Thoracic aorta (tissue), 2 donors: ENCODE measurements at regions not wholly inside any gene's neighbourhood (a gene's known extent, or its start where the extent isn't known, plus 50 kb on each side); places are given as distances from the start of the nearest gene placed in this dataset.
"Not testable (repeated sequence)": the region's sequence is repeated elsewhere in the genome, so short reads cannot be mapped to it uniquely, and the experiment has no call there.

Experiments
- ATAC-seq: fragments of 150-250 bp; one replicate; pipeline ENCODE4 v1.8.0; 2017; ENCODE audit warnings: low read depth; ENCODE audit not compliant: insufficient number of reproducible peaks, low FRiP score
- DNase-seq: peaks from one replicate; pipeline ENCODE4 v3.0.0-alpha.2; 2020; ENCODE audit warnings: low spot score
- H3K27ac ChIP-seq, 2 donors: fragments of 200-600 bp; sonication (generic); 1 replicate in 1 of 2; 2 replicates in 1 of 2; pipeline ENCODE4 v1.5.1; 2016; ENCODE audit warnings: mild to moderate bottlenecking in 2 of 2, moderate library complexity in 2 of 2
- H3K27me3 ChIP-seq: fragments of 200-600 bp; sonication (generic); replicated peaks from 2 replicates; pipeline ENCODE4 v1.6.0; 2016; ENCODE audit warnings: mild to moderate bottlenecking; ENCODE audit not compliant: insufficient read depth
- H3K36me3 ChIP-seq: fragments of 200-600 bp; sonication (generic); one replicate; pipeline ENCODE4 v1.5.1; 2016
- H3K4me1 ChIP-seq, 2 donors: fragments of 200-600 bp; sonication (generic); 1 replicate in 1 of 2; 2 replicates in 1 of 2; pipeline versions ENCODE4 v1.5.1 to v1.6.0; 2016; ENCODE audit warnings: low read depth in 2 of 2, mild to moderate bottlenecking in 1 of 2; ENCODE audit not compliant: control insufficient read depth in 1 of 2
- H3K4me3 ChIP-seq: fragments of 200-600 bp; sonication (generic); 2 replicates; pipeline ENCODE4 v1.5.1; 2016; ENCODE audit warnings: mild to moderate bottlenecking
- H3K9me3 ChIP-seq: fragments of 200-600 bp; sonication (generic); 2 replicates; pipeline ENCODE4 v1.5.1; 2016

DNA sequence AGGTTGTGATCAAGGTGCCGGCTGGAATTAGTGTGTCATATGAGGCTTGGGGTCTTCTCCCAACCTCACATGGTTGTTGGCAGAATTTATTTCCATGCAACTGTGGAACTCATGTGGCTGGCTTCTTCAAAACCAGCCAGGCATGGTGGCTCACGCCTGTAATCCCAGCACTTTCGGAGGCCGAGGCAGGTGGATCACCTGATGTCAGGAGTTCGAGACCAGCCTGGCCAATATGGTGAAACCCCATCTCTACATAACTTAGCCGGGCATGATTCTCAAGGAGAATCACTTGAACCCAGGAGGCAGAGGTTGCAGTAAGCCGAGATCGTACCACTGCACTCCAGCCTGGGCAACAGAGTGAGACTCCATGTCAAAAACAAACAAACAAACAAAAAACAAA is 102.3 kb upstream of the DEFB108B start:
- not testable (repeated sequence) for H3K27me3 ChIP-seq, H3K9me3 ChIP-seq, H3K4me1 ChIP-seq, H3K27ac ChIP-seq, H3K4me3 ChIP-seq, DNase-seq, H3K36me3 ChIP-seq, ATAC-seq

DNA sequence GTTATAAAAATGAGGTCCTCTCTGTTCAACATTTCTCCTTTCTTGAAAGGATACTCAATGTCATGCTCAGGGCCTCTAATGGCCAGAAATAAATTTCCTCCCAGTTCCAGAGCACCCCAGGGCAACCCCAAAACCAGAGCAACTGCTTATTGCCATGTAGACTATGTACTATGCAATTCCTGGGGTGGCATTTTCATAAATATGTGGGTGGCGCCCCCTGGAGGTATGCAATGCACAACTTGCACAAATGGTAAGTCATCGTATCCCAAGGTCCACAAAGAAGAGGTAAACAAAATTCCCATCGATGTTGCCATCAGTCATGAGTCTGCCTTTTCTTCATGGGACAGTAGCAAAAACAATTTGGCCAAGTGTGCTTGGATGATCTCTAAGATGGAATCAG is 98.6 kb upstream of the DEFB108B start:
- DNase-seq, H3K27me3 ChIP-seq, ATAC-seq: not testable (repeated sequence)

DNA sequence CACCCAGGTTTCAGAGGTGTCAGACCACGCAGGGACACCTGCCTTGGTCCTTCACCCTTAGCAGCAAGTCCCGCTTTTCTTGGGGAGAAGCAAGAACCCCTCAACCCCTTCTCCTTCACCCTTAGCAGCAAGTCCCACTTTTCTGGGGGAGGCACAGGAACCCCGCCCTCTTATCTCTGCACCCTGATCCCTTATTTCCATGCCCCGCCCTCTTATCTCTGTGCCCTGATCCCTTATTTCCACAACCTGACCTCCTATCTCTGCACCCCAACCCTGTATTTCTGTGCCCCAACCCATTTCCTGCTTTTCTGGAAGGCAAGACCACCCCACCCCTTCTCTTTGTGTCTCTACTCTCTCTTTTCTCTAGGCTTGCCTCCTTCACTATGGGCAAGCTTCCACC is 94.7 kb upstream of the DEFB108B start:
- not testable (repeated sequence) for H3K9me3 ChIP-seq, H3K4me1 ChIP-seq, DNase-seq, H3K27me3 ChIP-seq, H3K4me3 ChIP-seq, H3K36me3 ChIP-seq, H3K27ac ChIP-seq, ATAC-seq

More for the DNA sequence above, 98.6 kb upstream of the DEFB108B start:
- not testable (repeated sequence) for H3K4me3 ChIP-seq, H3K4me1 ChIP-seq, H3K36me3 ChIP-seq, H3K27ac ChIP-seq, H3K9me3 ChIP-seq

DNA sequence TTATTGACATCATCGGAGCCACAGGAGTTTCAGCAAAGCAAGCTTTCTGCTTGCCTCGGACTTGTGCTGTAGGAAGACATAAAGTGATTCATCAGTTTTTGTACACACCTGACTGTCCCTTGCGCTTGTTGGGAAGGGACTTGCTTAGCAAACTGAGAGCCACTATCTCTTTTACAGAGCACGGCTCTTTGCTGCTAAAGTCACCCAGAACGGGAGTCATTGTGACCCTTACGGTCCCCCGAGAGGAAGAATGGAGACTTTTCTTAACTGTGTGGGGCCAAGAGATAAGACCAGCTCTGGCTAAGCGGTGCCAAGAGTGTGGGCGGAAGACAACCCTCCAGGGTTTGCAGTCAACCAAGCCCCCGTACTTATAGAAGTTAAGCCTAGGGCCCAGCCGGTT is 89.6 kb upstream of the DEFB108B start:
- not testable (repeated sequence) for ATAC-seq, H3K36me3 ChIP-seq, H3K27me3 ChIP-seq, H3K27ac ChIP-seq, H3K4me3 ChIP-seq, H3K4me1 ChIP-seq, H3K9me3 ChIP-seq, DNase-seq

DNA sequence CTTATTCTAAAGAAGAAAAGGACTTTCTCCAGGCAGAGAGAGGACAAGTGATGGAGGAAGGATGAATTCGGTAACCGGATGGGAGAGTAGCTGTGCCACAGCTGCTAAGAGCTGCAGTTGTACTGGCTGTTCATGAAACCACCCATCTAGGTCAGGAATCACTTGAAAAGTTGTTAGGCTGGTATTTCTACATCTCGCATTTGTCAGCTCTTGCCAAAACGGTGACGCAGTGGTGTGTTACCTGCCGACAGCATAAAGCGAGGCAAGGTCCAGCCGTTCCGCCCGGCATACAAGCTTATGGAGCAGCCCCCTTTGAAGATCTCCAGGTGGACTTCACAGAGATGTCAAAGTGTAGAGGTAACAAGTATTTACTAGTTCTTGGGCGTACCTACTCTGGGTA is 87.3 kb upstream of the DEFB108B start:
- ATAC-seq, H3K4me3 ChIP-seq, H3K36me3 ChIP-seq: not testable (repeated sequence)

DNA sequence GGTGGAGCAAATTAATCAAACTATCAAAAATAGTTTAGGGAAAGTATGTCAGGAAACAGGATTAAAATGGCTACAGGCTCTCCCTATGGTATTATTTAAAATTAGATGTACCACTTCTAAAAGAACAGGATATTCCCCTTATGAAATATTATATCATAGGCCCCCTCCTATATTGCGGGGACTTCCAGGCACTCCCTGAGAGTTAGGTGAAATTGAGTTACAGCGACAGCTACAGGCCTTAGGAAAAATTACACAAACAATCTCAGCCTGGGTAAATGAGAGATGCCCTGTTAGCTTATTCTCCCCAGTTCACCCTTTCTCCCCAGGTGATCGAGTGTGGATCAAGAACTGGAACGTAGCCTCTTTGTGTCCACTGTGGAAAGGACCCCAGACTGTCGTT is 86.7 kb upstream of the DEFB108B start:
- not testable (repeated sequence) for H3K4me3 ChIP-seq, H3K36me3 ChIP-seq, DNase-seq, H3K27ac ChIP-seq, H3K4me1 ChIP-seq, H3K9me3 ChIP-seq, ATAC-seq, H3K27me3 ChIP-seq

More for the DNA sequence above, 87.3 kb upstream of the DEFB108B start:
- not testable (repeated sequence) for H3K9me3 ChIP-seq, H3K27me3 ChIP-seq, H3K27ac ChIP-seq, DNase-seq, H3K4me1 ChIP-seq

DNA sequence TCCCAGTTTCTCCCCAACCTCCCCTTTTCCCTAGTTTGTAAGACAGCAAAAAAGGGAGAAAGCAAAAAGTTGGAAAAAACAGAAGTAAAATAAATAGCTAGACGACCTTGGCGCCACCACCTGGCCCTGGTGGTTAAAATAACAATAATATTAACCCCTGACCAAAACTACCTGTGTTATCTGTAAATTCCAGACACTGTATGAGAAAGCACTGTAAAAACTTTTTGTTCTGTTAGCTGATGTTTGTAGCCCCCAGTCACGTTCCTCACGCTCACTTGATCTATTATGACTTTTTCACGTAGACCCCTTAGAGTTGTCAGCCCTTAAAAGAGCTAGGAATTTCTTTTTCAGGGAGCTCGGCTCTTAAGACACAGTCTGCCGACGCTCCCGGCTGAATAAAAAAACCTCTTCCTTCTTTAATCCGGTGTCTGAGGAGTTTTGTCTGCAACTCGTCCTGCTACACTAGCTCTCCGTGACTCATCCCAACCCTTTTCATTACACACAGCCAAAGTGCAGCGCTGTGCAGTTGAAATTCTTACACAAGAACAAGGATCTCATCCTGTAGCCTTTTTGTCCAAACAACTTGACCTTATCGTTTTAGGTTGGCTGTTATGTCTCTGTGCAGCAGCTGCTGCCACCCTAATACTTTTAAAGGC is 83.9 kb upstream of the DEFB108B start:
- H3K27me3 ChIP-seq, DNase-seq, H3K9me3 ChIP-seq, ATAC-seq, H3K4me1 ChIP-seq, H3K4me3 ChIP-seq, H3K27ac ChIP-seq, H3K36me3 ChIP-seq: not testable (repeated sequence)

DNA sequence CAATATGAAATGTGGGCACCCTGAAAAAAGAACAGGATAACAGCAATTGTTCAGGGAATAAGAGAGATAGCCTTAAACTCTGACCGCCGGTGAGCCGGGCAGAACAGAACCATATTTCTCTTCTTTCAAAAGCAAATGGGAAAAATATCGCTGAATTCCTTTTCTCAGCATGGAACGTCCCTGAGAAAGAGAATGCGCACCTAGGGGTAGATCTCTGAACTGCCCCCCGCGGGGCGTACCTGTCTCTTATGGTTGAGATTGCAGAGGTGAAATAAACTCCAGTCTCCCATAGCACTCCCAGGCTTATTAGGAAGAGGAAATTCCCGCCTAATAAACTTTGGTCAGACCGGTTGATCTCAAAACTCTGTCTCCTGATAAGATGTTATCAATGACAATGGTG is 82.1 kb upstream of the DEFB108B start:
- not testable (repeated sequence) for ATAC-seq, H3K36me3 ChIP-seq, DNase-seq, H3K27ac ChIP-seq, H3K9me3 ChIP-seq, H3K4me3 ChIP-seq, H3K27me3 ChIP-seq, H3K4me1 ChIP-seq

DNA sequence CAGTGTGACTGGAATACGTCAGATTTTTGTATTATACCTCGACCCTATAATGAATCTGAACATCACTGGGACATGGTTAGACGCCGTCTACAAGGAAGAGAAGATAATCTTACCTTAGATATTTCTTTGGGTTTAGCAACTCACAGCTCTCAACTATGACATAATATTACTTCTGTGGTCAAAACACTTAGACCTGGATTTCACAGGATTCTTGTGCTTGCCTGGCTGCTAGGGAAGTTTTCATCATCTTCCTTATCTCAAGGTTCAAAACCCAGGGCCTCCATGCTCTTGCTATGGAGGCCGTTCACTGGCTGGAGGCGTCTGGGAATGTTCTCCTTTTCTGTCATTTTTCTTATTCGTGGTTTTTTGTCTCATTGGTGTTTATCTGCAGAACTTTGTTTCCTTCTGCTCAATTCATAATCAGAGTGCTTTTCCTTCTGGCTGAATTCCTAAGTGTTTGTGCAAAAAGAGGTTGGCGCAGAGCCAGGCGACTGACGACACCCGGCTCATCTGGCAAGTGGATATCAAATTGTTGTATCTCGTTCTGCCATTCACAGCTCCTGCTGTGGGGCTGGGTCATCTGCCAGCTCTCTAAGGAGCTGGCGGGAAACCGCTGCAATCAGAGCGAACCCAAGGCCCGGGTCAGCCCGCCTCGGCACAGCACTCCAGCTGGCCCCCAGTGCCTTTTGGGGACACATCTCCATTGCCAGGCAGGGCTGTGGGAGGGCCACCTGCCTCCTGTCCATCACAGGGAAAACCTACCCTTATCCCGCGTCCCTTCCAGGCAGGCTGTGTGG is 68.1 kb upstream of the DEFB108B start:
- ATAC-seq, H3K27me3 ChIP-seq, DNase-seq, H3K9me3 ChIP-seq, H3K27ac ChIP-seq, H3K4me3 ChIP-seq, H3K36me3 ChIP-seq, H3K4me1 ChIP-seq: not testable (repeated sequence)

DNA sequence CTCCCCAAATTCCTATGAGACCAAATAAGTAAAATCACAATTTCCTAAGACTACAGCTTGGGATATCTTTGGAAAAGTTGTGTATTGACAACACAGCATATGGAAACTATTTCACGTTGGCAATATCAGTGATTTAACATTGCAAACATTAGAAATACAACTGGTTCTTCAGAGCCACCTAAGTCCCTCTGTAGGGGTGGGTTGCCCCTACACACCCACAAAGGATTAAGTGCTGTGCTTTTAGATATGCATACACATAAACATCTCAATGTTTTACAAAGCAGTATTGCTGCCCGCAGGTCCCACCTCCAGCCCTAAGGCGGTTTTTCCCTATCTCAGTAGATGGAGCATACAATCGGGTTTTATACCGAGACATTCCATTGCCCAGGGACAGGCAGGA is 66.0 kb upstream of the DEFB108B start:
- H3K36me3 ChIP-seq, H3K27ac ChIP-seq, H3K4me1 ChIP-seq, H3K27me3 ChIP-seq, DNase-seq, H3K4me3 ChIP-seq, H3K9me3 ChIP-seq, ATAC-seq: not testable (repeated sequence)

DNA sequence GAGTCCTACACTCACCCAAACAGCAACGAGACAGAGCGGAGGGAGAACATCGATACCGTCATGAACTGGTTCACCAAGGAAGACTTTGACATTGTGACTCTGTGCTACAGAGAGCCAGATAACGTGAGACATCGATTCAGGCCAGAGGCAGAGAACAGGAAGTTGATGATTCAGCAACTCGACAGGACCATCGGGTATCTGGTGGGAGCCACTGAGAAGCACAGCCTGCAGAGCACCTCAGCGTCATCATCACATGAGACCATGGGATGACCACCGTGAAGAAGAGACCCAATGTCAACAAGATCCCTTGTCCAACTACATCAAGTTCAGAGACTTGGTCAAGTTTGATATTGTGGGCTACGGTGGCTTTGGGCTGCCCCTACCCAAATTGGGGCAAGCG is 60.8 kb upstream of the DEFB108B start:
- not testable (repeated sequence) for H3K27ac ChIP-seq, H3K36me3 ChIP-seq, H3K27me3 ChIP-seq, H3K4me3 ChIP-seq, H3K4me1 ChIP-seq, H3K9me3 ChIP-seq, ATAC-seq, DNase-seq
